ENCODE measurements at regions not wholly inside any gene's neighbourhood (a gene's known extent, or its start where the extent isn't known, plus 50 kb on each side); places are given as distances from the start of the nearest gene placed in this dataset.
"Not testable (repeated sequence)": the region's sequence is repeated elsewhere in the genome, so short reads cannot be mapped to it uniquely, and the experiment has no call there.

- DNase-seq (ENCODE audit: low read depth), result not testable (repeated sequence)
Observed at GRCh38 chr5:21482983-21483650, 1370.0 kb downstream of the CDH12 start.

- not testable (repeated sequence) for DNase-seq (ENCODE audit: low read depth)
Observed at GRCh38 chr5:21482522-21482921, 1370.6 kb downstream of the CDH12 start.

- not testable (repeated sequence) for DNase-seq (ENCODE audit: low read depth)
Observed at GRCh38 chr5:21481320-21482270, 1371.5 kb downstream of the CDH12 start.

- DNase-seq (ENCODE audit: low read depth), result not testable (repeated sequence)
Observed at GRCh38 chr5:21480054-21480453, 1373.1 kb downstream of the CDH12 start.

- not testable (repeated sequence) for DNase-seq (ENCODE audit: low read depth)
Observed at GRCh38 chr5:21473981-21474380, 1379.2 kb downstream of the CDH12 start.

- DNase-seq (ENCODE audit: low read depth), result not testable (repeated sequence)
Observed at GRCh38 chr5:21473436-21473835, 1379.7 kb downstream of the CDH12 start.

GRCh38 chr5:21471691-21472090, 1381.5 kb downstream of the CDH12 start:
- not testable (repeated sequence) for DNase-seq (ENCODE audit: low read depth)

- not testable (repeated sequence) for DNase-seq (ENCODE audit: low read depth)
Observed at GRCh38 chr5:21469523-21470101, 1383.5 kb downstream of the CDH12 start.

GRCh38 chr5:21467544-21467943, 1385.6 kb downstream of the CDH12 start:
- DNase-seq (ENCODE audit: low read depth), result not testable (repeated sequence)

- not testable (repeated sequence) for DNase-seq (ENCODE audit: low read depth)
Observed at GRCh38 chr5:21459744-21460073, 1393.4 kb downstream of the CDH12 start.

GRCh38 chr5:21452449-21452848, 1400.7 kb downstream of the CDH12 start:
- no peak for DNase-seq (ENCODE audit: low read depth)

GRCh38 chr5:21432646-21433045, 1420.5 kb downstream of the CDH12 start:
- no peak for DNase-seq (ENCODE audit: low read depth)

- DNase-seq (ENCODE audit: low read depth), result no peak
Observed at GRCh38 chr5:21424907-21425306, 1428.2 kb downstream of the CDH12 start.

GRCh38 chr5:21419383-21419782, 1431.4 kb upstream of the CDH18 start:
- DNase-seq (ENCODE audit: low read depth), result no peak

- DNase-seq (ENCODE audit: low read depth), result not testable (repeated sequence)
Observed at GRCh38 chr5:21402089-21402488, 1414.1 kb upstream of the CDH18 start.

GRCh38 chr5:21398511-21398910, 1410.5 kb upstream of the CDH18 start:
- DNase-seq (ENCODE audit: low read depth), result no peak

- no peak for DNase-seq (ENCODE audit: low read depth)
Observed at GRCh38 chr5:21397693-21398092, 1409.7 kb upstream of the CDH18 start.

GRCh38 chr5:21391506-21391905, 1403.5 kb upstream of the CDH18 start:
- no peak for DNase-seq (ENCODE audit: low read depth)

- DNase-seq (ENCODE audit: low read depth), result not testable (repeated sequence)
Observed at GRCh38 chr5:21360754-21361153, 1372.8 kb upstream of the CDH18 start.

- not testable (repeated sequence) for DNase-seq (ENCODE audit: low read depth)
Observed at GRCh38 chr5:21341948-21342261, 1353.9 kb upstream of the CDH18 start.

- not testable (repeated sequence) for DNase-seq (ENCODE audit: low read depth)
Observed at GRCh38 chr5:21341203-21341947, 1353.4 kb upstream of the CDH18 start.

- DNase-seq (ENCODE audit: low read depth), result not testable (repeated sequence)
Observed at GRCh38 chr5:21340233-21340632, 1352.2 kb upstream of the CDH18 start.
